T-helper 17 cell (primary cell): ENCODE measurements at regions not wholly inside any gene's neighbourhood (a gene's known extent, or its start where the extent isn't known, plus 50 kb on each side); places are given as distances from the start of the nearest gene placed in this dataset.

Source experiments
- ATAC-seq: fragments of 150-1000 bp; cut with Tn5 transposase; 2 replicates; pipeline ENCODE4 v1.10.0; 2021; ENCODE audit warnings: mild to moderate bottlenecking, moderate library complexity
- DNase-seq, 3 donors: peaks; one replicate each; pipeline versions ENCODE4 v3.0.0 to v3.0.0-alpha.2; 2020 to 2021
- H3K9me3 ChIP-seq: one replicate; pipeline ENCODE4 v1.7.0; 2013; ENCODE audit warnings: low read length, mild to moderate bottlenecking; ENCODE audit not compliant: control insufficient read depth, poor library complexity, severe bottlenecking
- H3K27ac Mint-ChIP-seq: one replicate; pipeline ENCODE4 v1.8.0; 2022; ENCODE audit warnings: mild to moderate bottlenecking, moderate library complexity, mixed read lengths
- H3K27me3 Mint-ChIP-seq: one replicate; pipeline ENCODE4 v1.8.0; 2022; ENCODE audit warnings: mixed read lengths
- H3K36me3 Mint-ChIP-seq: one replicate; pipeline ENCODE4 v1.8.0; 2022; ENCODE audit warnings: low read depth, mixed read lengths
- H3K4me1 Mint-ChIP-seq: one replicate; pipeline ENCODE4 v1.8.0; 2022; ENCODE audit warnings: mild to moderate bottlenecking, mixed read lengths
- H3K4me3 Mint-ChIP-seq: one replicate; pipeline ENCODE4 v1.8.0; 2022; ENCODE audit warnings: mild to moderate bottlenecking, moderate library complexity, mixed read lengths

GRCh38 chr18:39972521-39972920 is 1982.5 kb upstream of the PIK3C3 start:
- no peaks in the 10 kb centered on the region for H3K36me3 Mint-ChIP-seq
- no peaks in the 10 kb centered on the region for H3K9me3 ChIP-seq
- no peak overlapping the region for H3K27ac Mint-ChIP-seq
- no peak overlapping the region for H3K4me3 Mint-ChIP-seq
- no peaks in the 10 kb centered on the region for H3K27me3 Mint-ChIP-seq
- DNase-seq, result no peak
- no peak for ATAC-seq
- no peaks in the 10 kb centered on the region for H3K4me1 Mint-ChIP-seq

GRCh38 chr18:39969803-39970494 is 1985.1 kb upstream of the PIK3C3 start:
- H3K36me3 Mint-ChIP-seq, result no peaks in the 10 kb centered on the region
- no peaks in the 10 kb centered on the region for H3K9me3 ChIP-seq
- DNase-seq (no peak), ATAC-seq (no peak)
- H3K27ac Mint-ChIP-seq, result no peak overlapping the region
- H3K27me3 Mint-ChIP-seq, result no peaks in the 10 kb centered on the region
- H3K4me1 Mint-ChIP-seq, result no peaks in the 10 kb centered on the region
- no peak overlapping the region for H3K4me3 Mint-ChIP-seq

DNA sequence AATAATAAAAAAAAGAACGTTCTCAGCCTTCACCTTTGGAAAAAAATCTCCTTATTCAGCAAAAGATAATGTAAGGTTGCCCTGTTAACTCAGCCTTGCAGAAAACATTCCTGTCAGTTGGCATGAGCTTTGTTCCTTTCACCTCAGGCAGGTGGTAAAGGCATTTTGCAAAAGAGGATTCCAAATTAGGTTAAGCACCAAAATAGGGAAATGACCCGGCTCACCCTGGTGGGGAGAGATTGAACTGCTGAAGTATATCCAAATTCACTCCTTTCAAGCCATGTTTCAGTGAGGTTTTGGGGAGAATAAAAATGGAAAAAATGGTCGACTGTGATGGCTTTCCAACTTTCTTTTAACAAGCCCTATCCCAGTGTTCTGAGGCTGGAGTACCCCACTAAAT is 1988.8 kb upstream of the PIK3C3 start:
- no peaks in the 10 kb centered on the region for H3K9me3 ChIP-seq
- DNase-seq (no peak), ATAC-seq (no peak)
- Mint-ChIP-seq H3K4me3 (no peak overlapping the region), H3K27me3 (no peaks in the 10 kb centered on the region), H3K4me1 (no peaks in the 10 kb centered on the region), H3K27ac (no peak overlapping the region), H3K36me3 (no peaks in the 10 kb centered on the region)

- DNase-seq, result no peak
- Mint-ChIP-seq H3K4me1 (no peaks in the 10 kb centered on the region), H3K36me3 (no peaks in the 10 kb centered on the region), H3K27me3 (no peaks in the 10 kb centered on the region), H3K4me3 (no peak overlapping the region), H3K27ac (no peak overlapping the region)
- H3K9me3 ChIP-seq, result no peaks in the 10 kb centered on the region
- ATAC-seq, result no peak
Measured at GRCh38 chr18:39962546-39962945, 1992.5 kb upstream of the PIK3C3 start.

DNA sequence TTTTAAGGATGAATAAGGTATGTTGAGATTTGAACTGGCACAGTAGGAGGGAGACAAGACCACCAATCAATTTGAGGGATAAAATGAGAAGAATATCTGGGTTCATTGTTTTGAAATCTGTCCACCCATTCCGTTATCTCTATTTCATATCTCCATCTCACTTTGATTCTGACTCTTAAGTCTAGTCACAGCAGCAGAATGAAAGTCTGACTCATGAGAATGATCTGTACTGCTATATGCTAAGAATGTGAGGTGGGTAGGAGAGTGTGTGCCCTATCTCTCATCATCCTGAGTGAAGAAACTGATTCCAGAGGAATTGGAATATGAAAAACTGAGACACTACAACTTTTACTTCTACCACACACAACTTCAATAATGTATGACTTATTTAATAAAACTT is 1994.5 kb upstream of the PIK3C3 start:
- H3K9me3 ChIP-seq, result no peaks in the 10 kb centered on the region
- Mint-ChIP-seq H3K36me3 (no peaks in the 10 kb centered on the region), H3K4me3 (no peak overlapping the region), H3K27ac (no peak overlapping the region), H3K4me1 (no peaks in the 10 kb centered on the region), H3K27me3 (no peaks in the 10 kb centered on the region)
- ATAC-seq (no peak), DNase-seq (no peak)

GRCh38 chr18:39959839-39960238 is 1995.2 kb upstream of the PIK3C3 start:
- no peaks in the 10 kb centered on the region for H3K36me3 Mint-ChIP-seq

DNA sequence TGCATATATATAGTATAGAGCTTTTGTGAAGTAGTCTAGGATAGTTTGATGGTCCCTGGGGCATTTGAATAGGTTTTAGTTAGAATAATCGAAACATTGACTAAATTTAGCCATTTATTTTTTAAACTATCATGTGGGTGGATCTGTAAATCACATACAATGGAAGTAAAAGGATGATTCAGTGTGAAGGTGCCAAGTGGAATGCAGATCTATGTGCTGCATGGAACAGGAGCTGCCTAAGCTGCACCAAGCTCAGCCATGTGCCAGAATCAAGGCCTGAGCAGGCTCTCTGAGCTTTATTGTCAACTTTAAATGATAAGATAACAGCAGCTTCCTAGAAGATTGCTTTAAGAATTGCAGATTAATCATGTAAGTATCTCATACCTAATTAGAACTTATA is 1996.2 kb upstream of the PIK3C3 start:
- Mint-ChIP-seq H3K27me3 (no peaks in the 10 kb centered on the region), H3K36me3 (no peaks in the 10 kb centered on the region), H3K4me1 (no peaks in the 10 kb centered on the region), H3K27ac (no peak overlapping the region), H3K4me3 (no peak overlapping the region)
- DNase-seq (no peak), ATAC-seq (no peak)
- no peaks in the 10 kb centered on the region for H3K9me3 ChIP-seq

More at GRCh38 chr18:39959839-39960238, 1995.2 kb upstream of the PIK3C3 start:
- H3K4me1 Mint-ChIP-seq, result no peaks in the 10 kb centered on the region
- DNase-seq, result no peak
- H3K27ac Mint-ChIP-seq, result no peak overlapping the region
- no peaks in the 10 kb centered on the region for H3K27me3 Mint-ChIP-seq
- no peak for ATAC-seq
- no peaks in the 10 kb centered on the region for H3K9me3 ChIP-seq
- no peak overlapping the region for H3K4me3 Mint-ChIP-seq

GRCh38 chr18:39952816-39953215 is 2002.2 kb upstream of the PIK3C3 start:
- no peaks in the 10 kb centered on the region for H3K36me3 Mint-ChIP-seq
- ATAC-seq (no peak), DNase-seq (no peak)
- H3K27ac Mint-ChIP-seq, result no peak overlapping the region
- no peaks in the 10 kb centered on the region for H3K4me1 Mint-ChIP-seq
- H3K9me3 ChIP-seq, result no peaks in the 10 kb centered on the region
- no peak overlapping the region for H3K4me3 Mint-ChIP-seq
- H3K27me3 Mint-ChIP-seq, result no peaks in the 10 kb centered on the region

GRCh38 chr18:39951142-39951720 is 2003.8 kb upstream of the PIK3C3 start:
- Mint-ChIP-seq H3K4me1 (no peaks in the 10 kb centered on the region), H3K27me3 (no peaks in the 10 kb centered on the region), H3K4me3 (no peak overlapping the region), H3K36me3 (no peaks in the 10 kb centered on the region), H3K27ac (no peak overlapping the region)
- DNase-seq (no peak), ATAC-seq (no peak)
- no peaks in the 10 kb centered on the region for H3K9me3 ChIP-seq

DNA sequence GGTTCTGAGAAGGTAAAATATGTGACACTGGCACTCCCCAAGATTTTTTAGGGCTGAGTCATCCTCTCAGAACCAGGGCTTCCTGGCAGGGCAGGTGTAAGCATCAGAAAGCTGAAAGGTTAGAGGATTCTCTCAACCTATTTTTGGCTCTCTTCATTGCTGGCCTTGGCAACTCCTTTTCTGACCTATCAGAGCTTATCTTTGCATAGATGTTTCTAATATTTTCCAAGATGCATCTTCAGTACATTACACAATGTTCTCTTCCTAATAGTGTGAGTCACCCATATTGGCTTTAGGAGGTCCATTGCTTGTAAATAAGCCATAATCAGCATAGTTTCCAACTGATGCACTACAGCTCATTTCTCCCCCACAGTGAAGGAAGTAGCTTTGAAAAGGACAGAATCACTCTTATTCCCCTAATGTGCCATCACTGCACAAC is 2008.4 kb upstream of the PIK3C3 start:
- H3K27me3 Mint-ChIP-seq, result no peaks in the 10 kb centered on the region
- ATAC-seq (no peak), DNase-seq (no peak)
- no peak overlapping the region for H3K4me3 Mint-ChIP-seq
- no peaks in the 10 kb centered on the region for H3K4me1 Mint-ChIP-seq
- no peak overlapping the region for H3K27ac Mint-ChIP-seq
- no peaks in the 10 kb centered on the region for H3K36me3 Mint-ChIP-seq
- H3K9me3 ChIP-seq, result no peaks in the 10 kb centered on the region

DNA sequence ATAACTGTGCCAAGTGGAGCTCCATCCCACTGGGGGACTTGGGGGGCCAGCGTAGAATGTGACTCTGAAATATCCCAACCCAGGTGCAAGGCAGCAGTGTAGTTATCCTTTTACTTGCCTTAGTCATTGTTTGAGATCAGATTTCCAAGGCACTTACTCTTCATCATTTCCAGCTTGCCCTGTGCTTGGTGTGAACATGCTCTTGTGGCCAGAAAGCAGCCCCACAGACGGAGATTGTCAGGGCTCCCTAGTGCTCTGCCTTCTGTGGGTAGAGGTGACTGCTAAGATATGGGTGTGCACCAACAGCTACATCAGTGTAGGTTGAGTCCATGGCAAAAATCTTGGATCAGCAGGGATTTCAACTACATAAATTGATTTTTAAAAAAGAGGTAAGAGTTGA is 2010.0 kb upstream of the PIK3C3 start:
- ATAC-seq (no peak), DNase-seq (no peak)
- no peaks in the 10 kb centered on the region for H3K4me1 Mint-ChIP-seq
- H3K36me3 Mint-ChIP-seq, result no peaks in the 10 kb centered on the region
- H3K27me3 Mint-ChIP-seq, result no peaks in the 10 kb centered on the region
- no peak overlapping the region for H3K4me3 Mint-ChIP-seq
- no peaks in the 10 kb centered on the region for H3K9me3 ChIP-seq
- H3K27ac Mint-ChIP-seq, result no peak overlapping the region

- no peak overlapping the region for H3K4me3 Mint-ChIP-seq
- H3K27ac Mint-ChIP-seq, result no peak overlapping the region
- no peak for ATAC-seq
- H3K4me1 Mint-ChIP-seq, result no peaks in the 10 kb centered on the region
- DNase-seq, result no peak
- no peaks in the 10 kb centered on the region for H3K27me3 Mint-ChIP-seq
- no peaks in the 10 kb centered on the region for H3K36me3 Mint-ChIP-seq
- no peaks in the 10 kb centered on the region for H3K9me3 ChIP-seq
Measured at GRCh38 chr18:39942702-39943101, 2012.3 kb upstream of the PIK3C3 start.

DNA sequence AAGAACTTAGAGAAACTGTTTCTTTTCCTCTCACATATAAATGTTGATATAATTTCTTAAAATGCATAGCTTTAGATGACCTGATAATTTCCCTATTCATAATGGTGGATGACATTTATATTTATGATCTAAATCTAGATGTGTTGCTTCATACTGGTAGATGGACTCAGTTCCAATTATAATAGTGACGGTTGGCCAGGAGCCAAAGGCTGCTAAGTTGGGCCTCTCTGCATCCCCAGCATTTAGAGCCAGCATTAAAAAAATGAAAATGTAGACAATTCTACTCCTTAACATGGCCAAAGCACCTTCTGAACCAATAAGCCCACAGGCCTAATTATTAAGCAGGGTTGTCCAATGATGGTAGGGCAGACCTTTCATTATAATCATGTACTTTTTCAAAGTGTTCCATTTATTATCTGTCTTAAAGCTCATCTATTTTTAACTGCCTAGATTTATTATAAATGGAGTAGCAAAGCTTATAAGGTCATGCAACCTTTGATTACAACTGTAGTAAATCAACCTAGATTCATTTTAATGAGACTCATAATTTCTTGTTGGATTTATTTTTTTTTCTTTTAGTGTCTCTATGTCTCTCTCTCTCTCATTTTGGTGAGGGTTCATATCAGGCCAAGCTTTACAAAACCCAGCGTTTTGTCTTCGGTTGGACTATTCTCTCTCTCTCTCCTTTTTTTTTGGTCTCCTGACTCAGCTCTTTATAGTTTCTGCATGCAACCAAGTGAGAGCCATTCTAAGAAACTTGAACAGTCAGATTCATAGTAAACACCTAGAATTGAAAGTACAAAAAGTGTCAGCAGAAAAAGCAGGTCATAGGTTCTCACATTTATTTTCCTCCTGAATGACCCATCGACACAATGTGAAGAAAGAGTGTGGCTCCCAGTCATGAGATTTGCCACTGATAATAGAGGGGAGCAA is 2016.1 kb upstream of the PIK3C3 start:
- no peak overlapping the region for H3K4me3 Mint-ChIP-seq
- H3K27ac Mint-ChIP-seq, result no peak overlapping the region
- H3K4me1 Mint-ChIP-seq, result no peaks in the 10 kb centered on the region
- no peaks in the 10 kb centered on the region for H3K9me3 ChIP-seq
- ATAC-seq (no peak), DNase-seq (no peak)
- no peaks in the 10 kb centered on the region for H3K27me3 Mint-ChIP-seq
- no peaks in the 10 kb centered on the region for H3K36me3 Mint-ChIP-seq
